WTC11 (cell line): ENCODE measurements at regions not wholly inside any gene's neighbourhood (a gene's known extent, or its start where the extent isn't known, plus 50 kb on each side); places are given as distances from the start of the nearest gene placed in this dataset.

Experiments used
- ATAC-seq: fragments of 200-7000 bp; cut with Tn5 transposase; 2 replicates; pipeline ENCODE4 v1.10.0; 2021; ENCODE audit warnings: mild to moderate bottlenecking, moderate library complexity
- CTCF ChIA-PET: fragments of 300-600 bp; sonication (Branson Sonifier 250); formaldehyde crosslinking; loops from one replicate; lab custom pipeline; 2021; ENCODE audit warnings: antibody characterized with exemption; lab: Charles Lee
- POLR2A ChIA-PET: fragments of 350-600 bp; sonication (Branson Sonifier 250); formaldehyde crosslinking; loops from one replicate; lab custom pipeline; 2021; ENCODE audit warnings: antibody characterized with exemption; lab: Charles Lee
- DNase-seq: peaks from one replicate; pipeline ENCODE4 v3.0.0; 2021; ENCODE audit warnings: low spot score
- H3K27ac Mint-ChIP-seq: 2 replicates; pipeline ENCODE4 v1.8.0; 2021; ENCODE audit warnings: mixed read lengths
- H3K27me3 Mint-ChIP-seq: 2 replicates; pipeline ENCODE4 v1.8.0; 2021; ENCODE audit warnings: low read depth, mild to moderate bottlenecking, moderate library complexity, mixed read lengths
- H3K36me3 Mint-ChIP-seq: 2 replicates; pipeline ENCODE4 v1.8.0; 2021; ENCODE audit warnings: mixed read lengths
- H3K4me1 Mint-ChIP-seq: 2 replicates; pipeline ENCODE4 v1.8.0; 2022; ENCODE audit warnings: mixed read lengths
- H3K4me3 Mint-ChIP-seq: 2 replicates; pipeline ENCODE4 v1.8.0; 2021; ENCODE audit warnings: mild to moderate bottlenecking, moderate library complexity, mixed read lengths
- H3K9me3 Mint-ChIP-seq: 2 replicates; pipeline ENCODE4 v1.8.0; 2021; ENCODE audit warnings: mixed read lengths
- CREM ChIP-seq: sonication (generic); formaldehyde crosslinking; IDR thresholded peaks from 2 replicates; pipeline ENCODE4 v1.8.1; 2022; ENCODE audit warnings: mild to moderate bottlenecking, missing genetic modification reagents, moderate library complexity
- ELF4 ChIP-seq: sonication (generic); formaldehyde crosslinking; IDR thresholded peaks from 2 replicates; pipeline ENCODE4 v1.8.1; 2022; ENCODE audit warnings: low read depth, mild to moderate bottlenecking, moderate library complexity, missing genetic modification reagents
- FOXP1 ChIP-seq: sonication (generic); formaldehyde crosslinking; IDR thresholded peaks from 2 replicates; pipeline ENCODE4 v1.8.0; 2022; ENCODE audit warnings: missing genetic modification reagents, mild to moderate bottlenecking, moderate library complexity, borderline replicate concordance
- GTF2I ChIP-seq: fragments of 250-450 bp; sonication (Bioruptor Pico); conservative IDR thresholded peaks from 2 replicates; pipeline ENCODE4 v1.4.0; 2021; ENCODE audit warnings: mild to moderate bottlenecking
- NFE2L1 ChIP-seq: sonication (generic); formaldehyde crosslinking; IDR thresholded peaks from 2 replicates; pipeline ENCODE4 v1.8.1; 2023; ENCODE audit warnings: missing genetic modification reagents
- NFYB ChIP-seq: sonication (generic); formaldehyde crosslinking; conservative IDR thresholded peaks from 2 replicates; pipeline ENCODE4 v1.8.0; 2022; ENCODE audit warnings: low read depth, missing genetic modification reagents
- OVOL2 ChIP-seq: fragments of 250-450 bp; sonication (Bioruptor Pico); IDR thresholded peaks from 2 replicates; pipeline ENCODE4 v1.9.0; 2021; ENCODE audit warnings: mild to moderate bottlenecking, borderline replicate concordance
- PRRX2 ChIP-seq: fragments of 250-450 bp; sonication (Bioruptor Pico); IDR thresholded peaks from 2 replicates; pipeline ENCODE4 v1.8.0; 2021; ENCODE audit warnings: mild to moderate bottlenecking
- TEAD4 ChIP-seq: sonication (generic); formaldehyde crosslinking; IDR thresholded peaks from 2 replicates; pipeline ENCODE4 v1.8.0; 2022; ENCODE audit warnings: mild to moderate bottlenecking, missing genetic modification reagents
- ZBTB21 ChIP-seq: sonication (generic); formaldehyde crosslinking; IDR thresholded peaks from 2 replicates; pipeline ENCODE4 v1.8.1; 2023; ENCODE audit warnings: mild to moderate bottlenecking, missing genetic modification reagents, borderline replicate concordance
- ZNF317 ChIP-seq: sonication (generic); formaldehyde crosslinking; IDR thresholded peaks from 2 replicates; pipeline ENCODE4 v1.8.1; 2023; ENCODE audit warnings: low read depth, mild to moderate bottlenecking, moderate library complexity, missing genetic modification reagents, borderline replicate concordance
- ZNF396 ChIP-seq: fragments of 250-450 bp; sonication (Bioruptor Pico); IDR thresholded peaks from 2 replicates; pipeline ENCODE4 v1.8.0; 2021; ENCODE audit warnings: mild to moderate bottlenecking, moderate library complexity, borderline replicate concordance
- TF ChIP-seq, protein P1 (sequence below): fragments of 250-450 bp; sonication (Bioruptor Pico); IDR thresholded peaks from 2 replicates; pipeline ENCODE4 v2.1.2; 2022; ENCODE audit warnings: mild to moderate bottlenecking, moderate library complexity
- TF ChIP-seq, protein P2 (sequence below): sonication (generic); formaldehyde crosslinking; IDR thresholded peaks from 2 replicates; pipeline ENCODE4 v1.8.1; 2023; ENCODE audit warnings: mild to moderate bottlenecking, missing genetic modification reagents, moderate library complexity
- TF ChIP-seq, protein P3 (sequence below): fragments of 200-600 bp; IDR thresholded peaks from 2 replicates; pipeline ENCODE4 v1.8.0; 2022; ENCODE audit warnings: antibody characterized with exemption
- TF ChIP-seq, protein P4 (sequence below): sonication (generic); formaldehyde crosslinking; IDR thresholded peaks from 2 replicates; pipeline ENCODE4 v1.8.1; 2023; ENCODE audit warnings: mild to moderate bottlenecking, missing genetic modification reagents, borderline replicate concordance

DNA sequence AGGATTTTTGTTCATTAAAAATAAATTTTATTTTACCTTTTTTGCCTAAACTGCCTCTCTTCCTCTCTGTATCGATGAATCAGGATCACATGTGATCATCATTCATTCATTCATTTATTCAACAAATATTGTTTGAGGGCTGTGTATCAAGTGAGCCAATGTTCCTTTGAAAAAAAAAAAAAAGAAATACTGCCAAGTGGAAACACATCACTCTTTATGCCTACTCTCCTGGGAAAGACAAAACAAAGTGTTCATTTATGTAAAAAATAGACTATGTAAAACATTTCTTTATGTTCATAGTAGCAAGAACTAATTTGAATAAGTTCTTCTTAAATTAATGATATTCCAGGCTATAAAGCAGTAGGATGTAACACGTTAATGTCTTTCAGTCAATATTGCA, 233.1 kb downstream of the POSTN start:
- POLR2A ChIA-PET = no interaction called here

DNA sequence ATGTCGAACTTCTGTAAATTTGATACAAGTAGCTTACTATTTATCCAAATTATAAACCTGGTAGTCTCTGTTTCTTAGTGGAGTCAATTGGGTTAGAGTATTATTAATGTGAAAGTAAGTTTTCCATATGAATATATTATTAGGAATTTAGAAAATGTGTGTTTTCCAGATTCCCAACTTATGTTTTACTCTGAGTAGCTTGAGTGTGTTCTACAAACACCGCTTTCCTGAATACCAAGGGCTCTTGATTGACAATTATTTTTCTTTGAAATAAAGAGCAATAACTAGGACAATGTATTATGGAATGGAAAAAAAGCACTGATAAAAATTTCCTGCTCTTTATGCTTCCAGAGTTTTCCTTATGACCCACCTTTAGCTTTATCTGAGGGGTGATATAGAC, 233.6 kb downstream of the POSTN start:
- no peak for DNase-seq
- H3K4me3 Mint-ChIP-seq = no peak overlapping the region
- no peaks in the 10 kb centered on the region for H3K27me3 Mint-ChIP-seq
- POLR2A ChIA-PET = no interaction called here
- no peak overlapping the region for H3K27ac Mint-ChIP-seq
- no peaks in the 10 kb centered on the region for H3K4me1 Mint-ChIP-seq
- TF ChIP-seq ZBTB21 (CRISPR knock-in tag) (no peak), OVOL2 (CRISPR knock-in tag) (no peak), GTF2I (CRISPR knock-in tag) (no peak), FOXP1 (CRISPR knock-in tag) (no peak), PRRX2 (CRISPR knock-in tag) (no peak), NFYB (CRISPR knock-in tag) (no peak), ZNF317 (CRISPR knock-in tag) (no peak), ELF4 (CRISPR knock-in tag) (no peak), TEAD4 (CRISPR knock-in tag) (no peak), ZNF396 (CRISPR knock-in tag) (no peak)
- TF ChIP-seq, protein P1, sequence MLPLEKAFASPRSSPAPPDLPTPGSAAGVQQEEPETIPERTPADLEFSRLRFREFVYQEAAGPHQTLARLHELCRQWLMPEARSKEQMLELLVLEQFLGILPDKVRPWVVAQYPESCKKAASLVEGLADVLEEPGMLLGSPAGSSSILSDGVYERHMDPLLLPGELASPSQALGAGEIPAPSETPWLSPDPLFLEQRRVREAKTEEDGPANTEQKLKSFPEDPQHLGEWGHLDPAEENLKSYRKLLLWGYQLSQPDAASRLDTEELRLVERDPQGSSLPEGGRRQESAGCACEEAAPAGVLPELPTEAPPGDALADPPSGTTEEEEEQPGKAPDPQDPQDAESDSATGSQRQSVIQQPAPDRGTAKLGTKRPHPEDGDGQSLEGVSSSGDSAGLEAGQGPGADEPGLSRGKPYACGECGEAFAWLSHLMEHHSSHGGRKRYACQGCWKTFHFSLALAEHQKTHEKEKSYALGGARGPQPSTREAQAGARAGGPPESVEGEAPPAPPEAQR (CRISPR knock-in tag) = no peak
- TF ChIP-seq, protein P2, sequence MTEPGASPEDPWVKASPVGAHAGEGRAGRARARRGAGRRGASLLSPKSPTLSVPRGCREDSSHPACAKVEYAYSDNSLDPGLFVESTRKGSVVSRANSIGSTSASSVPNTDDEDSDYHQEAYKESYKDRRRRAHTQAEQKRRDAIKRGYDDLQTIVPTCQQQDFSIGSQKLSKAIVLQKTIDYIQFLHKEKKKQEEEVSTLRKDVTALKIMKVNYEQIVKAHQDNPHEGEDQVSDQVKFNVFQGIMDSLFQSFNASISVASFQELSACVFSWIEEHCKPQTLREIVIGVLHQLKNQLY (CRISPR knock-in tag) = no peak
- TF ChIP-seq, all 79 proteins: peak for 0
- no peak for ATAC-seq
- Mint-ChIP-seq H3K36me3 (no peaks in the 10 kb centered on the region), H3K9me3 (no peaks in the 10 kb centered on the region)
- CTCF ChIA-PET = no interaction called here

More for the DNA sequence above, 233.1 kb downstream of the POSTN start:
- no peaks in the 10 kb centered on the region for H3K9me3 Mint-ChIP-seq
- no peaks in the 10 kb centered on the region for H3K36me3 Mint-ChIP-seq
- no peaks in the 10 kb centered on the region for H3K4me1 Mint-ChIP-seq
- CTCF ChIA-PET = interaction anchor here (1.0 kb wide), 1 partner anchor 8 kb away, joined by 3 read pairs; no protein-coding TSS in a partner anchor
- TF ChIP-seq, protein P3, sequence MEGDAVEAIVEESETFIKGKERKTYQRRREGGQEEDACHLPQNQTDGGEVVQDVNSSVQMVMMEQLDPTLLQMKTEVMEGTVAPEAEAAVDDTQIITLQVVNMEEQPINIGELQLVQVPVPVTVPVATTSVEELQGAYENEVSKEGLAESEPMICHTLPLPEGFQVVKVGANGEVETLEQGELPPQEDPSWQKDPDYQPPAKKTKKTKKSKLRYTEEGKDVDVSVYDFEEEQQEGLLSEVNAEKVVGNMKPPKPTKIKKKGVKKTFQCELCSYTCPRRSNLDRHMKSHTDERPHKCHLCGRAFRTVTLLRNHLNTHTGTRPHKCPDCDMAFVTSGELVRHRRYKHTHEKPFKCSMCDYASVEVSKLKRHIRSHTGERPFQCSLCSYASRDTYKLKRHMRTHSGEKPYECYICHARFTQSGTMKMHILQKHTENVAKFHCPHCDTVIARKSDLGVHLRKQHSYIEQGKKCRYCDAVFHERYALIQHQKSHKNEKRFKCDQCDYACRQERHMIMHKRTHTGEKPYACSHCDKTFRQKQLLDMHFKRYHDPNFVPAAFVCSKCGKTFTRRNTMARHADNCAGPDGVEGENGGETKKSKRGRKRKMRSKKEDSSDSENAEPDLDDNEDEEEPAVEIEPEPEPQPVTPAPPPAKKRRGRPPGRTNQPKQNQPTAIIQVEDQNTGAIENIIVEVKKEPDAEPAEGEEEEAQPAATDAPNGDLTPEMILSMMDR = no peak
- no peak for TF ChIP-seq OVOL2 (CRISPR knock-in tag)
- TF ChIP-seq NFE2L1 = no peak
- TF ChIP-seq, protein P4, sequence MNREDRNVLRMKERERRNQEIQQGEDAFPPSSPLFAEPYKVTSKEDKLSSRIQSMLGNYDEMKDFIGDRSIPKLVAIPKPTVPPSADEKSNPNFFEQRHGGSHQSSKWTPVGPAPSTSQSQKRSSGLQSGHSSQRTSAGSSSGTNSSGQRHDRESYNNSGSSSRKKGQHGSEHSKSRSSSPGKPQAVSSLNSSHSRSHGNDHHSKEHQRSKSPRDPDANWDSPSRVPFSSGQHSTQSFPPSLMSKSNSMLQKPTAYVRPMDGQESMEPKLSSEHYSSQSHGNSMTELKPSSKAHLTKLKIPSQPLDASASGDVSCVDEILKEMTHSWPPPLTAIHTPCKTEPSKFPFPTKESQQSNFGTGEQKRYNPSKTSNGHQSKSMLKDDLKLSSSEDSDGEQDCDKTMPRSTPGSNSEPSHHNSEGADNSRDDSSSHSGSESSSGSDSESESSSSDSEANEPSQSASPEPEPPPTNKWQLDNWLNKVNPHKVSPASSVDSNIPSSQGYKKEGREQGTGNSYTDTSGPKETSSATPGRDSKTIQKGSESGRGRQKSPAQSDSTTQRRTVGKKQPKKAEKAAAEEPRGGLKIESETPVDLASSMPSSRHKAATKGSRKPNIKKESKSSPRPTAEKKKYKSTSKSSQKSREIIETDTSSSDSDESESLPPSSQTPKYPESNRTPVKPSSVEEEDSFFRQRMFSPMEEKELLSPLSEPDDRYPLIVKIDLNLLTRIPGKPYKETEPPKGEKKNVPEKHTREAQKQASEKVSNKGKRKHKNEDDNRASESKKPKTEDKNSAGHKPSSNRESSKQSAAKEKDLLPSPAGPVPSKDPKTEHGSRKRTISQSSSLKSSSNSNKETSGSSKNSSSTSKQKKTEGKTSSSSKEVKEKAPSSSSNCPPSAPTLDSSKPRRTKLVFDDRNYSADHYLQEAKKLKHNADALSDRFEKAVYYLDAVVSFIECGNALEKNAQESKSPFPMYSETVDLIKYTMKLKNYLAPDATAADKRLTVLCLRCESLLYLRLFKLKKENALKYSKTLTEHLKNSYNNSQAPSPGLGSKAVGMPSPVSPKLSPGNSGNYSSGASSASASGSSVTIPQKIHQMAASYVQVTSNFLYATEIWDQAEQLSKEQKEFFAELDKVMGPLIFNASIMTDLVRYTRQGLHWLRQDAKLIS (CRISPR knock-in tag) = no peak
- no peak for TF ChIP-seq ZBTB21 (CRISPR knock-in tag)
- no peak for TF ChIP-seq CREM (CRISPR knock-in tag)
- DNase-seq = no peak
- no peak overlapping the region for H3K4me3 Mint-ChIP-seq
- ATAC-seq = no peak
- no peak overlapping the region for H3K27ac Mint-ChIP-seq
- no peaks in the 10 kb centered on the region for H3K27me3 Mint-ChIP-seq
